Panc1 (cell line): ENCODE measurements at regions not wholly inside any gene's neighbourhood (a gene's known extent, or its start where the extent isn't known, plus 50 kb on each side); places are given as distances from the start of the nearest gene placed in this dataset.

Experiments used
- ATAC-seq: fragments of 200-7000 bp; cut with Tn5 transposase; 2 replicates; pipeline ENCODE4 v1.9.1; 2020; ENCODE audit warnings: mild to moderate bottlenecking, moderate library complexity
- BruUV-seq: library from RNA; stranded (reverse); fragments of 400-500 nt; replicated peaks from 2 replicates; lab custom pipeline; 2021; lab: Mats Ljungman, UMichigan
- CTCF ChIA-PET: fragments of 300-600 bp; sonication (Branson Sonifier 250); formaldehyde crosslinking; loops from one replicate; lab custom pipeline; 2022; ENCODE audit warnings: antibody characterized with exemption; lab: Charles Lee
- POLR2A ChIA-PET: fragments of 300-600 bp; sonication (Branson Sonifier 250); formaldehyde crosslinking; loops from one replicate; lab custom pipeline; 2022; ENCODE audit warnings: antibody characterized with exemption; lab: Charles Lee
- DNase-seq: peaks from one replicate; pipeline ENCODE4 v3.0.0-alpha.2; 2010; ENCODE audit warnings: low read depth, low spot score
- H3K27ac ChIP-seq: 2 replicates; pipeline ENCODE4 v1.5.1; 2011; ENCODE audit warnings: mild to moderate bottlenecking, low read length, inconsistent platforms
- H3K27me3 ChIP-seq: fragments of 200-500 bp; sonication (Bioruptor generic); 2 replicates; pipeline ENCODE4 v1.6.0; 2014; ENCODE audit warnings: low read length, inconsistent platforms; ENCODE audit not compliant: control insufficient read depth, insufficient read depth
- H3K36me3 ChIP-seq: fragments of 200-500 bp; sonication (Bioruptor generic); 2 replicates; pipeline ENCODE4 v1.5.1; 2014; ENCODE audit warnings: inconsistent platforms, mild to moderate bottlenecking, low read length, moderate library complexity; ENCODE audit not compliant: control insufficient read depth, insufficient read depth
- H3K4me1 ChIP-seq: 2 replicates; pipeline ENCODE4 v1.5.1; 2011; ENCODE audit warnings: inconsistent platforms, mild to moderate bottlenecking, low read length, moderate library complexity; ENCODE audit not compliant: control insufficient read depth, insufficient read depth
- H3K4me3 ChIP-seq, 2 experiments: 2 replicates each; pipeline ENCODE4 v1.5.1; 2011 to 2012; ENCODE audit warnings: low read depth in 2 of 2, low read length in 2 of 2, mild to moderate bottlenecking in 2 of 2, inconsistent platforms in 1 of 2, moderate library complexity in 1 of 2
- H3K9me3 ChIP-seq: fragments of 200-500 bp; sonication (Bioruptor generic); 2 replicates; pipeline ENCODE4 v1.5.1; 2014; ENCODE audit warnings: low read depth, mild to moderate bottlenecking, inconsistent platforms, low read length, moderate library complexity; ENCODE audit not compliant: control insufficient read depth, insufficient read depth
- CTCF ChIP-seq: fragments of 450-650 bp; IDR thresholded peaks from 2 replicates; pipeline ENCODE4 v1.5.1; 2017; ENCODE audit warnings: mild to moderate bottlenecking
- POLR2AphosphoS5 ChIP-seq: IDR thresholded peaks from 2 replicates; pipeline ENCODE4 v1.6.1; 2012; ENCODE audit warnings: mild to moderate bottlenecking, low read depth, low read length, moderate library complexity
- REST ChIP-seq, 2 experiments: IDR thresholded peaks; 2 replicates each; pipeline ENCODE4 v1.6.1; 2011 to 2012; ENCODE audit warnings: low read depth in 2 of 2, control low read depth in 1 of 2, low read length in 1 of 2, mild to moderate bottlenecking in 1 of 2, moderate library complexity in 1 of 2; ENCODE audit not compliant: insufficient read depth in 1 of 2
- SIN3A ChIP-seq: IDR thresholded peaks from 2 replicates; pipeline ENCODE4 v1.6.1; 2012; ENCODE audit warnings: low read depth, mild to moderate bottlenecking, low read length, moderate library complexity, borderline replicate concordance; ENCODE audit not compliant: insufficient read depth
- TCF7L2 ChIP-seq: IDR thresholded peaks from 2 replicates; pipeline ENCODE4 v1.6.1; 2011; ENCODE audit warnings: mild to moderate bottlenecking, low read depth, low read length, inconsistent platforms
- in situ Hi-C: cut with HindIII; loops from 2 replicates; pipeline ENCODE4 v1.10.0; 2016; ENCODE audit warnings: low sequenced_read_pairs, low pct_unique_long_range_greater_than_20kb
- intact Hi-C: fragments of 100-400 bp; cut with micrococcal nuclease; formaldehyde crosslinking; loops from one replicate; pipeline ENCODE4 v1.10.0; 2022; ENCODE audit not compliant: unreplicated experiment

- no peaks in the 10 kb centered on the region for H3K36me3 ChIP-seq
- no peaks in the 10 kb centered on the region for H3K4me1 ChIP-seq
- intact Hi-C loops, result no loop called here
- in situ Hi-C loops, result no loop called here
- TF ChIP-seq CTCF (no peak), SIN3A (no peak), POLR2AphosphoS5 (no peak), REST (IDR thresholded peaks at IDR 0.05; ENCODE audit: insufficient read depth in 1 of 2, low read depth in 2 of 2, low read length in 1 of 2) (no peak)
- no peak overlapping the region for H3K27ac ChIP-seq
- DNase-seq (no peak), ATAC-seq (no peak)
- no TSS peak for BruUV-seq
- peaks cover 7% of the 10 kb centered on the region; the same call in 1 of the 2 replicates for H3K27me3 ChIP-seq
- CTCF ChIA-PET, result no interaction called here
- H3K9me3 ChIP-seq, result no peaks in the 10 kb centered on the region
- POLR2A ChIA-PET, result no interaction called here
- H3K4me3 ChIP-seq, result no peak overlapping the region
Observed at GRCh38 chr19:31424861-31425620, 75.8 kb upstream of the TSHZ3 start.

- Histone ChIP-seq H3K9me3 (no peaks in the 10 kb centered on the region), H3K36me3 (no peaks in the 10 kb centered on the region), H3K4me3 (no peak overlapping the region), H3K4me1 (no peaks in the 10 kb centered on the region), H3K27ac (no peak overlapping the region), H3K27me3 (peaks cover 3% of the 10 kb centered on the region; the same call in 1 of the 2 replicates)
- intact Hi-C loops, result no loop called here
- CTCF ChIA-PET, result no interaction called here
- no TSS peak for BruUV-seq
- POLR2A ChIA-PET, result interaction anchor here (0.6 kb wide), 1 partner anchor 100 kb away, joined by 6 read pairs; no protein-coding TSS in a partner anchor
- in situ Hi-C loops, result no loop called here
- DNase-seq (no peak), ATAC-seq (no peak)
- TF ChIP-seq TCF7L2 (no peak), CTCF (no peak), SIN3A (no peak), REST (IDR thresholded peaks at IDR 0.05; ENCODE audit: insufficient read depth in 1 of 2, low read depth in 2 of 2, low read length in 1 of 2) (no peak), POLR2AphosphoS5 (no peak)
Observed at GRCh38 chr19:31427857-31428256, 78.6 kb upstream of the TSHZ3 start.
